CD4-positive, alpha-beta T cell treated with Interleukin-1 beta for 1 hour (primary cell): ENCODE measurements at regions not wholly inside any gene's neighbourhood (a gene's known extent, or its start where the extent isn't known, plus 50 kb on each side); places are given as distances from the start of the nearest gene placed in this dataset.
"Not testable (repeated sequence)": the region's sequence is repeated elsewhere in the genome, so short reads cannot be mapped to it uniquely, and the experiment has no call there.

Experiments
- DNase-seq, 2 donors: peaks; one replicate each; pipeline ENCODE4 v3.0.0-alpha.2; 2020 to 2022

DNA sequence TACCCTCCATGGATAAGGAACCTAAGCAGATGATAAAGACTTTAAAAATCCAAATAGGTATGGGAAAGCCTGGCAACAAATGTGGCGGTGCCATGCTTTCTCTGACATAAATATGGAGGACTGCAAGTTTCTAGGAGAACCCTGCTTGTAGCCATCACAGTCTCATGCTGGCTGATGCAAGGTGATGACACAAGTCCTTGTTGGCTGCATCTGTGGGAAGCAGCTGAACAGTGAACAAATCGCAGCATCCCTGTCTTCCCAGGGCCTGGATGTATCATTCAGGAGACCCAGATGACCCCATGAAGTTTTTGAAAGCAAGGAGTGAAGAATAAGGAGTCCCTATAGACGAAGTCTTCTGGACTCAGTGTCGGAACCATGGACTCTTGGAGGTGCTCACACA, 234.4 kb upstream of the HS3ST1 start:
- DNase-seq = no peak

DNA sequence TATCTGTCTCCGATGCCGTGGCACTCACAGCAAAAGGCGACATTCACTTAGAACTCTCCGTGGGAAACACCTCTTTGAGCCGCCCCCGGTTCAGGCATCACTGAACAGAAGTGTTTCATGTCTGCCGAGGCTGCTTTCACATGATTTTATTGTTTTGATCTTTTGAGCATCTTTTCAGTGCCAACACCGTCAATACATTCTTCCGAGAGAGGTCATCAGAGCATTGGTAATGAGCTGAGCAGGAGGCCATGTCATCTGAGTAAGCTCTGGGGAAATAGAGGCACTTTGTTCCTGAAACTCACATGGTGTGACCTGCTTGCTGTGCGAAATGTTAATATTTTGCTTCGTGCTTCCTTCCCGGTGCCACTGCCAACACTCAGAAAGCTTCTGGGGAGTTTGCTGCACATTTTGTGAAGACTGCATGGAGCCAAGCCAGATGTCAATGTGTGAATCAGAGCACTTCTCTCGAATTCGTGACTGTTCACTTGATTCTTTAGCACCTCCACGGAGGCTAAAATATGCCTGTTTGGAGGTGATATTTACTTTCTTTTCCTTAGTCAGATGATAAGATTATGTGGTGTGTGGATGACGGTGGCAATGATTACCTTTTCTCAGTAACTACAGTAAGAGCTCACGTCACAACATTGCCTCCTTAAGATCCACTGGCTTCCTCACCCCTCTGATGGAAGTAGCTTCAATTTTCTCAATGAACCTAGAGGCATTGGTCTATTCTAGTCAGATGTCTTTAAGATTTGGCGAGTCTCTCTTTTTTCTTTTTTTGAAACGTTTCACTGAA, 222.3 kb upstream of the HS3ST1 start:
- no peak for DNase-seq

DNA sequence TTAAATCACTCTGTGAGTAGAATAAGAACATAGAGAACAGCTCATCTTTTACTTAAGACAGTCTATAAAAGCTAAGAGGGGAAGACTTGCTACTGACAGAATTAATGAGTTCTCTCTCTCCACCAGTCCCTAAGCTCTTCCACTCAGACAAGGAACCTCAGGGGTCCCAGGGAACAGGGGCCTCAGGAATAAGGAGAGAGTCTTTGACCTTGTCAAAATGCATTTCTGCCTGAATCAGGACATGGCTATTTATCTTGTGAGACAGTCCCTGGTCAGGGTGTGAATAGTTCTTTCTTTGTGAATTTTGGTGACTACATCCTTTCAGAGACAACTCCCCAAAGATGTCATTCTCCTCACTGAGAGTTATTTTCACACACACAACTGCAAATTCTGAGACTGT, 218.7 kb upstream of the HS3ST1 start:
- no peak for DNase-seq

DNA sequence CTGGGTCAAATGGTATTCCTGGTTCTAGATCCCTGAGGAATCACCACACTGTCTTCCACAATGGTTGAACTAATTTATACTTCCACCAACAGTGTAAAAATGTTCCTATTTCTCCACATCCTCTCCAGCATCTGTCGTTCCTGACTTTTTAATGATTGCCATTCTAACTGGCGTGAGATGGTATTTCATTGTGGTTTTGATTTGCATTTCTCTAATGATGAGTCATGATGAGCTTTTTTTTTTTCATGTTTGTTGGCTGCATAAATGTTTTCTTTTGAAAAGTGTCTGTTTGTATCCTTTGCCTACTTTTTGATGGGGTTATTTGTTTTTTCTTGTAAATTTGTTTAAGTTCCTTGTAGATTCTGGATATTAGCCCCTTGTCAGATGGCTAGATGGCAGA, 214.4 kb upstream of the HS3ST1 start:
- not testable (repeated sequence) for DNase-seq

DNA sequence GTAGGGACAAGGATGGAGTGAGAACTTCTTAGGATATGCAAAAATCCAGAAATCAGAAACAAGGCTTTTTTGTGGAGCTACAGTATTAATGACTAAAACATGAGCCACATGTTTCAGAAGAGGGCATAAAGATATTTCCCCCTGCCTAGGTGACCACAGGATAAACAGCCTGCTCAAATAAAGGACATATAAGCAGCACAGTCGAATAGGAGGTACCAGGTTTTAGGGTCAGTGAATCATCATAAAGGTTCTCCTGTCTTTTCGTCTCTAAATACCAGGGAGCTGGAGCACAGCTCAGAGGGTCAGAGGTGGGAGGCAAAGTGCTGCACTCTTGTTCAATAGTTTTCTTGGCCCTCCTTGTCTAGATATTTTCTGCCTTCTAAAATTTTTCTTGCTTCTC, 211.9 kb upstream of the HS3ST1 start:
- no peak for DNase-seq

DNA sequence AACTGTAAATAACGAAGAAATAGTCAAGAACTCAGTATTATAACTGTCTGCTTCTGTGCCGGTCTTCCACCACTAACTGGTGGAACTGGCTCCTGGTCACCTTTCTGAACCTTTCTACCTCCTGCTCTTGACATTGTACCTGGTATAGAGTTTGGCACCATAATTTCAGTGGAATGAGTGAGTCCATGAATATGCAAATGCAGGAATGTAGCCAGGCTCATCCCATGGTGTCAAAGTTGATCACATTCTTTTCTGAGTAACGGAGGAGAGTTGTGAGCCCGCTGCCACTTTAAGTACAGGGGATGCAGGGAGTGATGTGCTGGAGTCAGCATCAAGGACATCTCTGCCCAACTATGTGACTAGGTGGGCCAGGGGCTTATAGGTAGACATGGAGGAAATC, 207.9 kb upstream of the HS3ST1 start:
- no peak for DNase-seq

DNA sequence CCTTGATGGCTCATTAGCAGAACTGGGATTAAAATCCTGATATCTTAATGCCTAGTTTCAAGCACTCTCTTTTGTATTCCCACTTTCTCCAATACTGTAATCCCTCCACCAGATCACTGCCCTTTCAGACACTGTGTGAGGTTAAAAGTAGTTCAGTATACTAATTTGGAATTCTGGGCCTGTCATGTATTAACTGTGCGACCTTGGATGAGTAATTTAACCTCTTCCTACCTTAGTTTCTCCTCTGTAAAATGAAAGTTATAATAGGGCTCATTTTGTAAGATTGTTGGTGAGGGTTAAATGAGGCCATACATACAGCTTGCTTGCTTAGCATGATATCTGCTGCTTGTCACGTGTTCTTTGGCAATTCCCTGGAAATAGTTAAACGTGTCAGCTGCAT, 207.3 kb upstream of the HS3ST1 start:
- no peak for DNase-seq

DNA sequence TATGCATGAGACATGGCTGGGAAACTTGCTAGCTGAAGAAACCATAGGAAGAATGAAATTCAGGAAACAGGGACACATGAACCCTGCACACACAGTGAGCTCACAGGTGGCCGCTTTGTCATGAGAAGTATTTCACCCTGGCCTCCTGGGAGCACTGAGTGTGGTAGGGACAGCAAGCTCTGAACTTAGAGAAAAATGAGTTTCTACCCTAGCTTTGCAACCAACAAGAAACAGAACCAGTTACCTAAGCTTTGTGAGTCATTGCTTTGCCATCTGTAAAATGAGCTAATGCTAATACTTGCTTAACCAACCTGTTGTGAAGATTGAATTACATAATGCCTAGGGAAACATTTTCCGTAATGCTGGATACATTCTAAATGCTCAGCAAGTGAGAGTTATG, 206.6 kb upstream of the HS3ST1 start:
- DNase-seq = no peak

DNA sequence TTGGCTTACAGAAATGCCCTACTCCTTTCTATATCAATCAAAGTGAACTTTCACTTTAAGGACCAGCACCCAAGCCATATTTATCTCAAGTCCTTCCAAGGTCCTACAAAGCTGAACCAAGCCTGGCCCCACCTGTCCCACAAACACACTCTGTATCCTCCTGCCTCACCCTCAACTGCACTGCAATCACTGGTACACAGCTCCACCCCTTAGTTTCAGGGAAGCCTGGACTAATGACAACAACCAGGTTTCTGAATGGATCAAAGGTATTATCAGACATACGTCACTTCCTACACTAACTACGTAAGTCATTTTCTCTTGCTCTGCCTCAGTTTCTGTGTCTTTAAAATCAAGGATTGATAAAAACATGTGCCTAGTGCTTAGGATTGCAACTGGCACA, 205.6 kb upstream of the HS3ST1 start:
- no peak for DNase-seq

DNA sequence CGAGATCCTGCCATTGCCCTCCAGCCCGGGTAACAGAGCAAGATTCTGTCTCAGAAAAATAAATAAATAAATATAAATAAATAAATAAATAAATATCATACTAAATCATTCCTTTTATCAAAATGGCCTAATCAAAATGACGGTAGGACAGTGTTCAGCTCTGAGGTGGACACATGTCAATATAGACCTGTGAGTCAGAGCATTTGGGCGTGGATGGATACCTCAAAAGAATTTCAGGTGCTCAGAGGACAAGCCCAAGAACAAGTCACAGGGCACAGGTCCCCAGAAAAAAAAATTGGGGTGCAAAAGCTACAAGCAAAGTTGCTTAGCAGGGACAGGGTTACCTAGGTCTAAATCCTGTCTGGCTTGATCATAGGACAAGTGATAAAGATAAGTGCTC, 204.7 kb upstream of the HS3ST1 start:
- DNase-seq = no peak

DNA sequence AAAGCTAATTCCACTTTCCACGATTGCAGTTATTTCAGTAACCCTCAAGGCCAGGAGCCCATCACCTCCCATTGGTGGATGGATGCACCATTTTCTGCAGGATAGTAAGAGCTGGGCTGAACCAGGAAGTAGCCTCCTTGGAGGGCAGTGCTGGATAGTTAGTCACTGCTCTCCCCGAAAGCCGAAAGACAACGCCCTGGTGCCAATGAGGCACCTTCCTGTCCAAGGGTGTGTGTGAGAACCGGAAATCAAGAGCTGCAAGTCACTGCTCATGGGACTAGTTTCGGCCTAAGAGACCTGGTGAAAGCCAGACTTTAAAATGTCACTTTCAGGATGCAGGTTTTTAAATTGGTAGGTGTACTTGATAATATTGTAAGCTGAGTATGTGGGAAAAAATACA, 203.8 kb upstream of the HS3ST1 start:
- no peak for DNase-seq

DNA sequence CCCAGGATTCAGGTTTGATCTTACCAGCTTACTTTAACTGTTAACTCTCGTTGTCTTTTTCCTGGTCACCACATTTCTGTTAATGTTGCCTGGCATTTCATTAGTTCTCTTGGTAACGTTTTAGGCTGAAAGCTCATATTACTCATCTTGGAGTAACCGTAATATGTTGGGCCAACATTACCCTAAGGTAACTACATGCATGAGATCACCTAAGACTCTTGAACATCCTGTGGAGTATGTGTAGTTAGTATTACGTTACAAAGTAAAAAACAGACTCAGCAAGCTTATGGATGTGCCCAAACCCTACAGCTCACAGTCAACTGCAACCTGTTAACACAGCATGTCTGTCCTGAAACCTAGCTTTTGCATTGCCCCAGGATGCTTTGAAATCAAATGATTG, 203.3 kb upstream of the HS3ST1 start:
- DNase-seq = no peak

DNA sequence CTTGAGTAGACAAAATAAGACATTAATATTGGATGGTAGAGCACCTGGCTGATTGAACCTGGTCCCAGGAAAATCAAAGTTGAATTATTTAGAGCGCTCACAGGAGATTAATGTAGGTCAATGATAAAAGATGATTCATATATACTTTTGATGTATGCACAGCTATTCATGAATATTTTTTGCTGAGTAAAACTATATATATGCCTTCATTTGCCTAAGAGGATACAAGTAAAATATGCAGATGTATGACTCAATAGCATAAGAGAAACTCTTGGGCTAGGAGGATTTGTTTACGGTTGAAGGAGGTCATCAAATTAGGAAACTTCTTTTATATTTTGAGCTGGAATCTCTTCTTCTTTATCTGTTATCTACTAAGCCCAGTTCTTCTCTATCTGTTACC, 202.7 kb upstream of the HS3ST1 start:
- DNase-seq = no peak

DNA sequence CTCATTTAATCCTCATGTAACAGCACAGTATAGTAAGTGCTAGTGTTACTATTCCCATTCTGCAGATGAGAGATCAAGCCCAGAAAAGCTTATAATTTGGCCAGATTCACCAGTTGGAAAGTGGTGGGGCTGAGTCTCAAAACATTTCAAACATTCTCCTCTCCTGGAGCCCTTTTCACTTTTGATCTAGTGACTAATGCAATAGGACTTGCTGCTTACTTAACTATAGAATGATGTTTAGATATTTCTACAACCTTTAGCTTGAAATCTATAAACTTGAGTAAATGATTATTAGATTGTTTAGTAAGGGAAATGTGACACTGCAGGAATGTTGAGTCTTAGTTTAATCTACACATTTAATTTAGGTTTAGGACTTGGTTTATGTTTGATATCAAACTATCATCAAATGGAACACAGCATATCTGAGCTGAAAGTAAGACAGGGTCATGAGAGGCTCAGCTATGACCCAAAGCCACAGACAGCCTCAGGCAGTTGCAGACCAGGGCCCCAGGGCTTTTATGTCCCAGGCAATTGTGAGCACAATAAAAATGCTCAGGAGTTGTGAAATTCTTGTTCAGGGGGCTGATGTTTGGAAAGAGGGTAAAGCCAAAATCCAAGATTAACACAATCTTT, 199.5 kb upstream of the HS3ST1 start:
- DNase-seq = no peak

DNA sequence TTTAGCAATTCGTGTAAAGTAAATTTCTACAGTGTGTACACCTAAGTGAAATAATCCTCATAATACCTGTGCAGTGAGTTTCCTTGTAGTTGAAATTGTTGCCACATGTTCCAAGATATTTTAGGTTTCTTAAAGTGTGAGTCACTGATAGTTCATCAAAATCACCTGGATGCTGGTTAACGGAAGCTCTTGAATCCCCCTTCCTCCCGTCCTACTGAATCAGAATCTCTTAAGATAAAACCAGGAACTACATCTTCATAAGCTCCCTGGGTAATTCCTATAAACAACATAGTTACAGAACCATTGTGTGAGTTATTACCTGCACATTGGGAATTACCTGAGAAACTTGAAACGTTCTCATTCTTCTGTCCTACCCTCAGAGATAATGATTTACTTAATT, 197.4 kb upstream of the HS3ST1 start:
- DNase-seq = no peak

DNA sequence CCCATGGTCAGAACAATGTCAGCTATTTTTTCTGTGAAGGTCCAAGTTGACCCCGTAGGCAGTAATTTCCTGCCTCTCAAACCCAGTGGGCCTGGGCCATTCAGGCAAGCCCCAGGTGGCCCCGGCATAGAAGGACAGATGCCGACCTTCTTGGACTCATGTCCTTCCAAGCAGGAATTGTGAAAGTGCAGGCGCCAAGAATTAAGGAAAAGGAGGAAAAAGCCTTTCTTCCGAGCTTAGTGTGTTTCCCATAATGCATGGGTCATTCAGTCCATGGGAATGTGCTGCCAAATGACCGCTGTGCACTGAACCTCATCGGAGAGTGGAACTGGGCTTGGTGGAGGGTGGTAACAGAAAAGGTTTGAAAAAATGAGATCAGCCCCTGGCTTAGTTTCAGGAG, 196.5 kb upstream of the HS3ST1 start:
- DNase-seq = no peak

DNA sequence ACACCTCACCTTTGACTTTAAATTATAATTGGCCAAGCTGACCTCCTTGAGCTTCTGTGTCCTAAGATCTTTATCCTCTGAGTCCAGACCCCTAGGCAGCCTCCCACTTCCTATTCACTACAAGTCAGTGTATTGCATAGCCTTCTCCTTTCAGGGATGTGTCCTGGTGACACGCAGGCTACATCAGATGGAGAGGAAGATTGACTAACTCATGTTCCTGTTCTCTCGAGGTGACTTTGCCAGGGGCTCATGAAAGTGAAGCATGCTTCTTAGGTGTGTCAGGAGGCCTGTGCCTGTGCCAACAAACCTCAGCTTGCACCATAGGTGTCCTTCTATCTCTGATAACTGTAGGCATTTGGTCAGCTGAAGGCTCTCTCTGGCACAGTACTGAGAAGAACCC, 195.7 kb upstream of the HS3ST1 start:
- DNase-seq = no peak

DNA sequence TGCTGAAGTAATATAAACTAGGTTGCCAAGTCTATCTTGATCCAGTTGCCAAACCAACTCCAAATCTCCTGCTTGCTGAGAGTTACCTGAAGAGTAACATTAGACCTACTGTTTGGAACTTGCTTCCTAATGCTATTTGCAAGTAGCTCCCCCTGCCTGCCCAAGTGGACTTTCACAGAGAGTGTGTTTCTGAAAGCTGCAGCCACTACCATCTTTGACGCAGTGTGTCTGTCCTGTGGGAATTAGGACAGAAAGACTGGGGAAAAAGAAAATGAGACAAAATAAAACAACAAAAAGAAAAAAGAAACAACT, 195.0 kb upstream of the HS3ST1 start:
- no peak for DNase-seq

DNA sequence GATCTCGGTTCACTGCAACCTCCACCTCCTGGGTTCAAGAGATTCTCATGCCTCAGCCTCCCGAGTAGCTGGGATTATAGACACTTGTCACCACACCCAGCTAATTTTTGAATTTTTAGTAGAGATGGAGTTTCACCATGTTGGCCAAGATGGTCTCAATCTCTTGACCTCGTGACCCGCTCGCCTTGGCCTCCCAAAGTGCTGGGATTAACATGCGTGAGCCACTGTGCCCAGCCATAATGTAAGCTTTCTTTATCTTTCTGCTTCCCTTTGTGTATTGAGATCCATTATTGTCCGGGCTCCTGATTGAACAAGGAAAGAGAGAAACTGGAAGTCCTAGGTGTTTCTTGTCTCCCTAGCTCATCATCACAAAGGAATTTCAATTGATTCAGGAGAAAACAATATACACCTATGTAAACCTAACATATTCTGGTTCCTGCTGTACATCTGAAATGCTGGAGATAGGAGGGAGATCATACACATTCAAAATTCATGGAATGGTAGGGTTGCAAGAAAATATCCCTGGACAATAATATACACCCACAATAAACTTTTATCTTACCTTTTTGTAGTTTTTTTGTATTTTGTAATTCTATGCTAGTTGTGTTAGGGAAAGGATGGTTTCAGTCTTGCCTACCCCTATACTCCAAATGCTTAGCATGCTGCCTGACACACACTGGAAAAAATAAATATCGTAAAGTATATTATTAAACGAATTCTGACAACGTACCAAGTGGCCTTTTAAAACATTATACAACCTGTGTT, 194.4 kb upstream of the HS3ST1 start:
- no peak for DNase-seq

DNA sequence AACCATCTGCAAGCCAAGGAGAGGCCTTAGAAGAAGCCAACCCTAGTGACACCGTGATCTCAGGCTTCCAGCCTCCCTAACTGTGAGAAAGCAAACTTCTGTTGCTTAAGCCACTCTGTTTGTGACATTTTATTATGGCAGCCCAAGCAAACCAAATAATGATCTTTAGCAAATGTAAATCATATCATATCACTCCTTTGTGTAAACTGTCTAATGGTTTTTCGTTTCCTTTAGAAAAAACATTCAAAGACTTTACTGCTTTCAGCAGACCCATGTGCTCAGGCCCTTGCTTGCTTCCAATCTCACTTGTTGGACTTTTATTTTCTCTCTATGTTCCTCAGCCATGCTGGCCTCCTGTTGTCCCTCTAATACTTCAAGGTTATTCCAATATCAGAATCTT, 192.2 kb upstream of the HS3ST1 start:
- DNase-seq = no peak

DNA sequence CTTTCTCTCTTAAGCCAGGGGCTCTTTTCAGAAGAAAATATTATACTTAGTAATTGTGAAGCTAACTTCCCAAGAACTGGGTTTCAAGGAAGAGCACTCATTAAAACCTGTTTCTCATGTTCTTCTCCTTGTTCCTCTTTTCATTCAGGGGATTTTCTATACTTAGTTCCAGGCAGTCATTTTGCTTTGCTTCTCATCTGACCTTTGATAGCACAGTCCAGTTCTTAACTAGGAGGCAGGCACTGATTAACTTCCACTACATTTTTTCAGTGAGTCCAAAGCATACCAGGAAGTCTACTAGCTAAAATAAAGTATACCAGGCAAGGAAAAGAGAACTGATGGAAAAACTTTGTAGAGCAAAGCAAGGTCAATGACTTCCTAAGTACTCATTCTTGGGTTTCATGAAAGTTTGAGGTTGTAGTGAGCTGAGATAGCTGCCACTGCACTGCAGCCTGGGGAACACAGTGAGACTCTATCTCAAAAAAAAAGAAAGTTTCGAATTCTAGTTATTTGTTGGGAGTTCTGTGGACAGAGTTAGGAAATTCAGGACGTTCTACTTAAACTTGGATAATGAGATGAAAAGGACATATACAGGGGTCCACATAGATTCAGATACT, 190.1 kb upstream of the HS3ST1 start:
- DNase-seq = no peak

DNA sequence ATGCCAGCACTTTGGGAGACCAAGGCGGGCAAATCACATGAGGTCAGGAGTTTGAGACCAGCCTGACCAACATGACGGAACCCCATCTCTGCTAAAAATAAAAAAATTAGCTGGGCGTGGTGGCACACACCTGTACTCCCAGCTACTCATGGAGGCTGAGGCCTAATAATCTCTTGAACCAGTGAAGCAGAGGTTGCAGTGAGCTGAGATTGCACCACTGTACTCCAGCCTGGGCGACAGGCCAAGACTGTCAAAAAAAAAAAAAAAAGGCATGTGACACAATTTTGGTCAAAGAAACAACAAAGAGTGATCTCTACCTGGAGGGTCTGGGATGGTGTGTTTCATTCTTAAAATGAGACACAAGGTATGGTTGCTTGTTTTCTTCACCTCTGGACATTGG, 188.2 kb upstream of the HS3ST1 start:
- no peak for DNase-seq

DNA sequence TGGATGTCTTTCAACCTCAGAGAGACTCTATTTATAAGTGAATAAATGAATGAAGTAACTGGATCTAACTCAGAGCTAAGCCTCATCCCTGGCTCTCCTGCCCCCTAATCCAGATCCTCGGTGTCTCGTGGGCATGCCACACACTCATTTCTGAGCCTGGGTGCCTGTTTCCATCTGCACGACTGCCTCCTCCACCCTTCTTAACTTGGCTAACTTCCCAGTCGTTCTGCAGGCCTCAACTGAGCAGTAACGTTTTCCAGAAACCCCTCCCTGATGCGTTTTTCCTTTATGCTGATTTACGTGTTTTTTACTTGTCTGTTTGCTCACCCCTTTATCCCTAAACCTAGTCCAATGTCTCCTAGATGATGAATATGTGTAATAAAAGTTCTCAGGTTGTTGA, 186.9 kb upstream of the HS3ST1 start:
- no peak for DNase-seq

DNA sequence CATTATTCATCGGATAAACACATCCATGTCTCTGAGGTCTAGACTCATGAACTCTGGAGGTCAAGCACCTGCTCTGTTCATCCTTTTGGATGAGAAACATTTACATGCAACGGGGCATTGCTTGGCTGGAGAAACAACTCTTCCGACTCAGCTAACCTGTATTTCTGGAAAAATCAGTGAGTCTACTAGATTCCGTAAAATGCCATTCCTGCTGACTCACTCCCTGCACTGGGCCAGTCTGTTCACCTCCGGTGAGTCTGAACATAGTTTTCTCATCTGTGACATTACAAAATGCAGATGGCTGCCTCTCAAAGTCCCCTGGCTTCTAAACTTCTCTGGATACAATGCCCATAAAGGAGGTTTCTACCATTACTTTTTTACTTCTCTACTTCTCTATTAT, 185.7 kb upstream of the HS3ST1 start:
- no peak for DNase-seq
